MM.1S (cell line): ENCODE measurements at regions not wholly inside any gene's neighbourhood (a gene's known extent, or its start where the extent isn't known, plus 50 kb on each side); places are given as distances from the start of the nearest gene placed in this dataset.

Experiments
- EZH2phosphoT487 ChIP-seq: fragments of 300-600 bp; sonication (generic); IDR thresholded peaks from 2 replicates; pipeline ENCODE4 v1.6.1; 2018; ENCODE audit warnings: antibody characterized with exemption, low read length
- TF ChIP-seq, protein P1 (sequence below): fragments of 300-600 bp; sonication (generic); IDR thresholded peaks from 2 replicates; pipeline ENCODE4 v1.5.1; 2016; ENCODE audit warnings: antibody characterized with exemption, low read length, mixed read lengths

DNA sequence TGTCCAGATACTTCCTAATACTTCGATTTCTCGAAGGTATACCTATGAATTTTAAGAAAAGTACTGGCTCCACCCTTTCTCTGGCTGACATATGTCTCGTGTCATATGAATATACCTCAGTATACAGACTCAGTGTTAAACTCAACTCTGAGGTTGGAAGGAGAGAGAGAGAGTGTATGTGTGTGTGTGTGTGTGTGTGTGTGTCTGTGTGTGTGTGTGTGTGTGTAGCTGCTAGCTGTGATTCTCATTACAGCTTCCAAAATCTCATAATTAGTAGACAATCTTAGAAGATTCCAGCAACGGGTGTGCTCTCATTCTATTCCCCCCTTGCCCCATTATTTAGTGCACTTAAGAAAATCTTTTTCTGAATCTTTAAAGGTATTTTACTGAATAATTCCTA is 380.3 kb upstream of the B3GALT2 start:
- TF ChIP-seq, protein P1, sequence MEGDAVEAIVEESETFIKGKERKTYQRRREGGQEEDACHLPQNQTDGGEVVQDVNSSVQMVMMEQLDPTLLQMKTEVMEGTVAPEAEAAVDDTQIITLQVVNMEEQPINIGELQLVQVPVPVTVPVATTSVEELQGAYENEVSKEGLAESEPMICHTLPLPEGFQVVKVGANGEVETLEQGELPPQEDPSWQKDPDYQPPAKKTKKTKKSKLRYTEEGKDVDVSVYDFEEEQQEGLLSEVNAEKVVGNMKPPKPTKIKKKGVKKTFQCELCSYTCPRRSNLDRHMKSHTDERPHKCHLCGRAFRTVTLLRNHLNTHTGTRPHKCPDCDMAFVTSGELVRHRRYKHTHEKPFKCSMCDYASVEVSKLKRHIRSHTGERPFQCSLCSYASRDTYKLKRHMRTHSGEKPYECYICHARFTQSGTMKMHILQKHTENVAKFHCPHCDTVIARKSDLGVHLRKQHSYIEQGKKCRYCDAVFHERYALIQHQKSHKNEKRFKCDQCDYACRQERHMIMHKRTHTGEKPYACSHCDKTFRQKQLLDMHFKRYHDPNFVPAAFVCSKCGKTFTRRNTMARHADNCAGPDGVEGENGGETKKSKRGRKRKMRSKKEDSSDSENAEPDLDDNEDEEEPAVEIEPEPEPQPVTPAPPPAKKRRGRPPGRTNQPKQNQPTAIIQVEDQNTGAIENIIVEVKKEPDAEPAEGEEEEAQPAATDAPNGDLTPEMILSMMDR = no peak
- TF ChIP-seq EZH2phosphoT487 = no peak
